GM12875 (cell line): ENCODE measurements at regions not wholly inside any gene's neighbourhood (a gene's known extent, or its start where the extent isn't known, plus 50 kb on each side); places are given as distances from the start of the nearest gene placed in this dataset.
"Not testable (repeated sequence)": the region's sequence is repeated elsewhere in the genome, so short reads cannot be mapped to it uniquely, and the experiment has no call there.

Experiments
- H3K4me3 ChIP-seq: one replicate; pipeline ENCODE4 v1.5.1; 2011; ENCODE audit warnings: low read depth, low read length, control low read depth
- TF ChIP-seq, protein P1 (sequence below): IDR thresholded peaks from 2 replicates; pipeline ENCODE4 v1.5.1; 2011; ENCODE audit warnings: low read depth, mild to moderate bottlenecking, control low read depth, inconsistent platforms, low read length, moderate library complexity, borderline replicate concordance; ENCODE audit not compliant: insufficient read depth

DNA sequence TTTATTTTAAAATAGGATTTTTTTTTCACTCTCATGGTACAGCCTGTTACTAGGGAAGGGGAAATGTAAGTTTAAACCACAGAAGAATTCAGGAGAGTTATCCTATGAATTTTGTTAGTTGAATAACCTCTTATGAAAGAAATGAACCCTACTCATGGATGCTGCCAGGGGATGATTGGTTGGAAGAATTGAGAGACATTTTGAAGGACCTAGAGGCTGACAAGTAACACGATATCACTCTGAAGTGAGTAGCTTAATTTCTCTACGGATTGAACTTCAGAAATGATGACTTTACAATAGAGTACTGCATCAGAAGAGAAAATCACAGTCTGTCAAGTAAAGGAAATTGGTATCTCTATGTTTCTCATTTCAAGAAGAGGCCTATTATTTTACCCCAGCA lies 1346.2 kb downstream of the SUCLG1 start:
- TF ChIP-seq, protein P1, sequence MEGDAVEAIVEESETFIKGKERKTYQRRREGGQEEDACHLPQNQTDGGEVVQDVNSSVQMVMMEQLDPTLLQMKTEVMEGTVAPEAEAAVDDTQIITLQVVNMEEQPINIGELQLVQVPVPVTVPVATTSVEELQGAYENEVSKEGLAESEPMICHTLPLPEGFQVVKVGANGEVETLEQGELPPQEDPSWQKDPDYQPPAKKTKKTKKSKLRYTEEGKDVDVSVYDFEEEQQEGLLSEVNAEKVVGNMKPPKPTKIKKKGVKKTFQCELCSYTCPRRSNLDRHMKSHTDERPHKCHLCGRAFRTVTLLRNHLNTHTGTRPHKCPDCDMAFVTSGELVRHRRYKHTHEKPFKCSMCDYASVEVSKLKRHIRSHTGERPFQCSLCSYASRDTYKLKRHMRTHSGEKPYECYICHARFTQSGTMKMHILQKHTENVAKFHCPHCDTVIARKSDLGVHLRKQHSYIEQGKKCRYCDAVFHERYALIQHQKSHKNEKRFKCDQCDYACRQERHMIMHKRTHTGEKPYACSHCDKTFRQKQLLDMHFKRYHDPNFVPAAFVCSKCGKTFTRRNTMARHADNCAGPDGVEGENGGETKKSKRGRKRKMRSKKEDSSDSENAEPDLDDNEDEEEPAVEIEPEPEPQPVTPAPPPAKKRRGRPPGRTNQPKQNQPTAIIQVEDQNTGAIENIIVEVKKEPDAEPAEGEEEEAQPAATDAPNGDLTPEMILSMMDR, result no peak
- no peak overlapping the region for H3K4me3 ChIP-seq

DNA sequence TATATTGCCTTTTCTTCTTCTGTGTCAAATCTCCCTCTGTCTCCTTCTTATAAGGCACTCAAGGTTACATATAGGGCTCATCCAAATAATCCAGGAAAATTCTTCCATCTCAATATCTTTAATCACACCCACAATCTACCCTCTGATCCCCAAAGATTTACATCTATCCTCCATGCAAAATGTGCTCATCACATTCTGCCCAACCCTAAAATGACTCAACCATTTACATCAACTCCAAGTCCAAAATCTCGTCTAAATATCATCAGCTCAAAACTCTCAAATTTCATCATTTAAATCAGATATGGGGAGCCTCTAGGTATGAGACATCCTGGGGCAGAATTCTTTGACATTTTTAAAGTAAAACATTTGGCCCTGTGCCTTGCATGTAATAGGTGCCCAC lies 1349.8 kb downstream of the SUCLG1 start:
- TF ChIP-seq, protein P1, result no peak
- no peak overlapping the region for H3K4me3 ChIP-seq

DNA sequence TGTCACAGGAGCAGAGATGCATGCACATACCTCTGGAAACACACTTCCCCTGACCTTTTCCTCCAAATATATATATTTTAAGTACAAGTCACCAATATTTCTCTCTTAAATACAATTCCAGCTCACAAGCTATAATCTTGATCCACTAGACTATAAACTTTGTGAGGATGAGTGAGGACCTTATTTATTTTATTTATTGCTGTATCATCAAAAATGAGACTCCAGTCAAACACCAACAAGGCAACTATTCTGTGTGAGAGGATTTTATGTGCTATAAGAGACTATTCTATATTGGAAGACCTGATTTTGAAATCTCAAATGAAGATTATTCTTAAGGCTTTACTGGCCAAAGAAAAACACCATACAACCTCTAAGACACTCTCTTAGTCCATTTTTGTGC lies 1352.2 kb downstream of the SUCLG1 start:
- TF ChIP-seq, protein P1, result no peak
- no peak overlapping the region for H3K4me3 ChIP-seq

DNA sequence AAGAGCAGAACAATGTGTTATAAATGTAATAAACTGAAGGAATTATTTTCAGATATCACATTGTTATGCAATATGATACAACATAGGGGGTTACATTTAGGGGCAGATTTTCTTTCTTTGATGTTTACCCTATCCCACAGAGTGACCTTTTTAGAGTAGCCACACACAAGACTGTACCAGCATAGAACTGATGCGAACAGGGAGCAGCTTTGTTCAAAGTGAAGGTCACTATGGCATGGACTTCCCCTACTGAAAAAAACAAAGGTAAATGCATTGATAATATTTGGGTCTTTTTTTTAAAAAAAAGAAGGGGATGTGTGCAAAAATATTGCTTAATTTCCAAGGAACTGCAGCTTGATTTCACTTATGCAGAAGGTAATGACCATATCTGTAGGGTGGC lies 1354.9 kb downstream of the SUCLG1 start:
- TF ChIP-seq, protein P1, result no peak
- H3K4me3 ChIP-seq, result no peak overlapping the region

DNA sequence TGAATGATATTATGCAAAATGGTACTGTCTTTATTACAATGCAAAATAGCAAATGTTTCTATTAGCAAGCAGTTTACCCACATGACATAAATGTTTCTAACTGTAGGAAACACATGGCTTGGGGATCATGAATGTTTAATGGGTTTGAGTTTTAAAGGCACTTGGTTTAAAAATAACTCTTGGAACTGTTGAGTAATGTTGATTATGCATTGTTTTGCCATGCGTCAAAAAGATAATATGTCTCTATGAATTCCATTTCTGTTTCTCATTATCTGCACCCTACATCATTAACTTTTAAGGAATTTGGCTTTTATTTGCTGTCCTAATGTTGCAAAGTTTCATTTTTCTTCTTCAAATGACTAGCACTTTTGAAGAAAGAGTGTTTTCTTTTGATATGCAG lies 1355.5 kb downstream of the SUCLG1 start:
- H3K4me3 ChIP-seq, result no peak overlapping the region
- TF ChIP-seq, protein P1, result no peak

DNA sequence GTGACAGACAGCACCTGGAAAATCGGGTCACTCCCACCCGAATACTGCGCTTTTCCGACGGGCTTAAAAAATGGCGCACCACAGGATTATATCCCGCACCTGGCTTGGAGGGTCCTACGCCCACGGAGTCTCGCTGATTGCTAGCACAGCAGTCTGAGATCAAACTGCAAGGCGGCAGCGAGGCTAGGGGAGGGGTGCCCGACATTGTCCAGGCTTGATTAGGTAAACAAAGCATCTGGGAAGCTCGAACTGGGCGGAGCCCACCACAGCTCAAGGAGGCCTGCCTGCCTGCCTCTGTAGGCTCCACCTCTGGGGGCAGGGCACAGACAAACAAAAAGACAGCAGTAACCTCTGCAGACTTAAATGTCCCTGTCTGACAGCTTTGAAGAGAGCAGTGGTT lies 1370.0 kb downstream of the SUCLG1 start:
- H3K4me3 ChIP-seq, result not testable (repeated sequence)

DNA sequence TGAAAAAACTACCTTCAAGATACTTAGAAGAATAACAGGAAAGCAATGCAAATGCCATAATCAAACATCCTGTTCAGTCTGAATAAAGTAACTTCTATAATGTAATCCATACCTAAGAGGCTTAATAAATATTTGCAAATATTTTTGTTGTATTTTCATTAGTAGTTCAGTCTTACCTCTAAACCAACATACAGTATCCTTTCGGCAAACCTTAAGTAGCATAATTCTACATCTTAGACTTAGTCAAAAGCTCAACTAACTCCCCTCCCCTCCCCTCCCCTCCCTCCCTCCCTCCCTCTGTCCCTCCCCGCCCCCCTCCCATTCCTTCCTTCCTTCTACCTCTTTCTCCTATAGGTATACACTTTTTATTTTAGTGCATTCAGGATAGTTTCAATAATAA lies 1373.2 kb downstream of the SUCLG1 start:
- H3K4me3 ChIP-seq, result no peak overlapping the region
- TF ChIP-seq, protein P1, result no peak

DNA sequence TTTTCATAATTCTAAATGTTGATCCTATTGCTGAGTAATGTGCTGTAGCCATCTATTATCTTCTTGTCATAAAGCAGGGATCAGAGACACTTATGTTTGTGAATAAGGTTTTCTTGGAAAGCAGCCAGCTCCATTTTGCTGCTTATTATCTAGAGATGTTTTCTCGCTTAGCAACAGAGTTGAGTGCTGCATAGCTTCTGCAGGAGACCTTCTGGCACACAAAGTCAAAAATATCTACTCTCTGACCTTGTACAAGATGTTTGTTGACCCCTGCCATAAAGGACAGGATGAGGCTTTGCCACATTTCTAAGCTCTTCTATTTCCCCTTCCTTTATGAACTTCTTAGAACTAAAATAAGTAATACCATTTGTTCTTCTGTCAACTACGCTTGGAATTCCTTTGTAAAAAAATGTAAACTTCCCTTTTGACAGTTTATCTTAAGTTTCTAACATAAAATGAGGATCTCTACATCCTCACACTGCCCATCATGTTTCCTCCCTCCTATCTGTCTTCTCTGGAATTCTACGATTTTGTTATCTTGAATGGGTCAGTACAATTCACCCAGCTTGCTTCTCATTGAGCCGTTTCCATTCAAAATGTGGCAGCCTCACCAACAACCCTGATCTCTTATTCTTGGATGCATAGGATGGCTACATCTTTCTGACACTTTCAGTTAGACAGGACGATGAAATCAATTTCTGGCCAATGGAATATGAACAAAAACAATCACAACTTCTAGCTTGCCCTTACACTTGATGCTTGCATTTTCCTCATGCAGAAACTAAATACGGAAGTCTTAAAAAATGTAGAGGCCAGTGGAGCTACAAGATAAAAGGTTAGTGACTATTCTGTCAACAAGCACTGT lies 1377.0 kb downstream of the SUCLG1 start:
- TF ChIP-seq, protein P1, result no peak
- no peak overlapping the region for H3K4me3 ChIP-seq
